GM12878 (cell line): ENCODE measurements at regions not wholly inside any gene's neighbourhood (a gene's known extent, or its start where the extent isn't known, plus 50 kb on each side); places are given as distances from the start of the nearest gene placed in this dataset.

Experiments
- CHD2 ChIP-seq: IDR thresholded peaks from 2 replicates; pipeline ENCODE4 v1.6.1; 2011; ENCODE audit warnings: low read depth, low read length, improper control_type of control experiment, borderline replicate concordance
- CTCF ChIP-seq, 3 experiments: IDR thresholded peaks in 2 of 3; conservative IDR thresholded peaks in 1 of 3; 2 replicates each; pipeline ENCODE4 v1.5.1; 2011; ENCODE audit warnings: low read depth in 3 of 3, low read length in 3 of 3, mild to moderate bottlenecking in 3 of 3, control low read depth in 2 of 3, moderate library complexity in 2 of 3, inconsistent platforms in 1 of 3, mixed read lengths in 1 of 3; ENCODE audit not compliant: control insufficient read depth in 2 of 3, insufficient read depth in 1 of 3; ENCODE audit errors: extremely low read depth in 1 of 3
- EED ChIP-seq: sonication (generic); IDR thresholded peaks from 2 replicates; pipeline ENCODE4 v1.6.1; 2016; ENCODE audit warnings: antibody characterized with exemption, low read depth
- KDM1A ChIP-seq: fragments of 200-600 bp; sonication (generic); IDR thresholded peaks from 2 replicates; pipeline ENCODE4 v1.6.1; 2016; ENCODE audit warnings: borderline replicate concordance
- POLR2A ChIP-seq: IDR thresholded peaks from 2 replicates; pipeline ENCODE4 v1.6.1; 2011; ENCODE audit warnings: low read depth, mild to moderate bottlenecking, low read length
- POLR2AphosphoS5 ChIP-seq: IDR thresholded peaks from 2 replicates; pipeline ENCODE4 v1.6.1; 2011; ENCODE audit warnings: mild to moderate bottlenecking, low read length, inconsistent platforms
- REST ChIP-seq: IDR thresholded peaks from 2 replicates; pipeline ENCODE4 v1.6.1; 2012; ENCODE audit warnings: mild to moderate bottlenecking, low read depth, low read length
- SP1 ChIP-seq: IDR thresholded peaks from one replicate; pipeline ENCODE4 v1.6.1; 2011; ENCODE audit warnings: low read depth, low read length
- ZBED1 ChIP-seq: IDR thresholded peaks from 2 replicates; pipeline ENCODE4 v1.6.1; 2016; ENCODE audit warnings: borderline replicate concordance
- TF ChIP-seq, protein P1 (sequence below): IDR thresholded peaks from 2 replicates; pipeline ENCODE4 v1.6.1; 2012; ENCODE audit warnings: improper control_type of control experiment, low read depth, low read length; ENCODE audit not compliant: insufficient replicate concordance

GRCh38 chr18:8942909-8943545, 159.5 kb upstream of the NDUFV2 start:
- no peak for TF ChIP-seq KDM1A
- no peak for TF ChIP-seq ZBED1
- TF ChIP-seq POLR2AphosphoS5, result no peak
- TF ChIP-seq EED, result no peak
- TF ChIP-seq REST, result no peak
- no peak for TF ChIP-seq CHD2
- TF ChIP-seq CTCF (IDR thresholded peaks at IDR 0.05 in 2 of 3, conservative IDR thresholded peaks at IDR 0.05 in 1 of 3; ENCODE audit: control insufficient read depth in 2 of 3, extremely low read depth in 1 of 3, insufficient read depth in 1 of 3, low read depth in 3 of 3, low read length in 3 of 3), result no peak
- TF ChIP-seq SP1, result no peak
- TF ChIP-seq, protein P1, sequence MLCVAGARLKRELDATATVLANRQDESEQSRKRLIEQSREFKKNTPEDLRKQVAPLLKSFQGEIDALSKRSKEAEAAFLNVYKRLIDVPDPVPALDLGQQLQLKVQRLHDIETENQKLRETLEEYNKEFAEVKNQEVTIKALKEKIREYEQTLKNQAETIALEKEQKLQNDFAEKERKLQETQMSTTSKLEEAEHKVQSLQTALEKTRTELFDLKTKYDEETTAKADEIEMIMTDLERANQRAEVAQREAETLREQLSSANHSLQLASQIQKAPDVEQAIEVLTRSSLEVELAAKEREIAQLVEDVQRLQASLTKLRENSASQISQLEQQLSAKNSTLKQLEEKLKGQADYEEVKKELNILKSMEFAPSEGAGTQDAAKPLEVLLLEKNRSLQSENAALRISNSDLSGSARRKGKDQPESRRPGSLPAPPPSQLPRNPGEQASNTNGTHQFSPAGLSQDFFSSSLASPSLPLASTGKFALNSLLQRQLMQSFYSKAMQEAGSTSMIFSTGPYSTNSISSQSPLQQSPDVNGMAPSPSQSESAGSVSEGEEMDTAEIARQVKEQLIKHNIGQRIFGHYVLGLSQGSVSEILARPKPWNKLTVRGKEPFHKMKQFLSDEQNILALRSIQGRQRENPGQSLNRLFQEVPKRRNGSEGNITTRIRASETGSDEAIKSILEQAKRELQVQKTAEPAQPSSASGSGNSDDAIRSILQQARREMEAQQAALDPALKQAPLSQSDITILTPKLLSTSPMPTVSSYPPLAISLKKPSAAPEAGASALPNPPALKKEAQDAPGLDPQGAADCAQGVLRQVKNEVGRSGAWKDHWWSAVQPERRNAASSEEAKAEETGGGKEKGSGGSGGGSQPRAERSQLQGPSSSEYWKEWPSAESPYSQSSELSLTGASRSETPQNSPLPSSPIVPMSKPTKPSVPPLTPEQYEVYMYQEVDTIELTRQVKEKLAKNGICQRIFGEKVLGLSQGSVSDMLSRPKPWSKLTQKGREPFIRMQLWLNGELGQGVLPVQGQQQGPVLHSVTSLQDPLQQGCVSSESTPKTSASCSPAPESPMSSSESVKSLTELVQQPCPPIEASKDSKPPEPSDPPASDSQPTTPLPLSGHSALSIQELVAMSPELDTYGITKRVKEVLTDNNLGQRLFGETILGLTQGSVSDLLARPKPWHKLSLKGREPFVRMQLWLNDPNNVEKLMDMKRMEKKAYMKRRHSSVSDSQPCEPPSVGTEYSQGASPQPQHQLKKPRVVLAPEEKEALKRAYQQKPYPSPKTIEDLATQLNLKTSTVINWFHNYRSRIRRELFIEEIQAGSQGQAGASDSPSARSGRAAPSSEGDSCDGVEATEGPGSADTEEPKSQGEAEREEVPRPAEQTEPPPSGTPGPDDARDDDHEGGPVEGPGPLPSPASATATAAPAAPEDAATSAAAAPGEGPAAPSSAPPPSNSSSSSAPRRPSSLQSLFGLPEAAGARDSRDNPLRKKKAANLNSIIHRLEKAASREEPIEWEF, result no peak
- no peak for TF ChIP-seq POLR2A
